GM19467 (cell line): ENCODE measurements at regions not wholly inside any gene's neighbourhood (a gene's known extent, or its start where the extent isn't known, plus 50 kb on each side); places are given as distances from the start of the nearest gene placed in this dataset.

ENCODE experiments used
- ATAC-seq: cut with Tn5 transposase; IDR thresholded peaks from one replicate; pipeline ENCODE4 v1.9.1; 2021; ENCODE audit warnings: mild to moderate bottlenecking, moderate library complexity; ENCODE audit not compliant: unreplicated experiment

DNA sequence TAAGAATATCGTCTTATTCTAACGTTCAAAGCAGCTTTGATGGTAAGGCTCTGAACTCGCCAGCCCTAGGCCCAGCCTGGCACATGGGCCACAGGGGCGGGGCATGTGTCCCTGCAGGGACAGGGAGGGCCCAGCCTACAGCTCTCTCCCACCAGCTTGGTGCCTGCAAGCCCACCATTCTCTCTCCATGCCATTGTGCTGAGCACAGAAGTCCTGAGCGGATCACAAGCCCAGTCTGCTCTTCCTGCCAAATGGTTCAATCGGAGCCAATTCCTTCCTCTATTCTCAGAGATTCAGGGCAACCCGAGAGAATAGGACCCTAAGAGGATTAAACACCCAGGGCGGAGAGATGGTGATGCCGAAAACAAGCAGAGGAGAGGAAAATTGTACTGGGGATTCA is 50.3 kb upstream of the APCDD1 start:
- ATAC-seq = no peak
